ENCODE measurements at regions not wholly inside any gene's neighbourhood (a gene's known extent, or its start where the extent isn't known, plus 50 kb on each side); places are given as distances from the start of the nearest gene placed in this dataset.

GRCh38 chr7:142689439-142690120, 59.7 kb upstream of the PRSS1 start:
- Mint-ChIP-seq H3K36me3 (ENCODE audit: low read depth) (no peaks in the 10 kb centered on the region), H3K4me3 (no peak overlapping the region), H3K4me1 (ENCODE audit: low read depth) (no peaks in the 10 kb centered on the region), H3K27ac (no peak overlapping the region), H3K9me3 (no peaks in the 10 kb centered on the region), H3K27me3 (ENCODE audit: insufficient read depth) (peaks cover 6% of the 10 kb centered on the region)
- no peak for DNase-seq
- TF ChIP-seq, protein P1, sequence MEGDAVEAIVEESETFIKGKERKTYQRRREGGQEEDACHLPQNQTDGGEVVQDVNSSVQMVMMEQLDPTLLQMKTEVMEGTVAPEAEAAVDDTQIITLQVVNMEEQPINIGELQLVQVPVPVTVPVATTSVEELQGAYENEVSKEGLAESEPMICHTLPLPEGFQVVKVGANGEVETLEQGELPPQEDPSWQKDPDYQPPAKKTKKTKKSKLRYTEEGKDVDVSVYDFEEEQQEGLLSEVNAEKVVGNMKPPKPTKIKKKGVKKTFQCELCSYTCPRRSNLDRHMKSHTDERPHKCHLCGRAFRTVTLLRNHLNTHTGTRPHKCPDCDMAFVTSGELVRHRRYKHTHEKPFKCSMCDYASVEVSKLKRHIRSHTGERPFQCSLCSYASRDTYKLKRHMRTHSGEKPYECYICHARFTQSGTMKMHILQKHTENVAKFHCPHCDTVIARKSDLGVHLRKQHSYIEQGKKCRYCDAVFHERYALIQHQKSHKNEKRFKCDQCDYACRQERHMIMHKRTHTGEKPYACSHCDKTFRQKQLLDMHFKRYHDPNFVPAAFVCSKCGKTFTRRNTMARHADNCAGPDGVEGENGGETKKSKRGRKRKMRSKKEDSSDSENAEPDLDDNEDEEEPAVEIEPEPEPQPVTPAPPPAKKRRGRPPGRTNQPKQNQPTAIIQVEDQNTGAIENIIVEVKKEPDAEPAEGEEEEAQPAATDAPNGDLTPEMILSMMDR (IDR thresholded peaks at IDR 0.05): peak; percentile 49; the same call in 1 of the 2 replicates

GRCh38 chr7:142685877-142686508, 63.3 kb upstream of the PRSS1 start:
- no peak overlapping the region for H3K27ac Mint-ChIP-seq
- H3K4me3 Mint-ChIP-seq: no peak overlapping the region
- DNase-seq: no peak
- peaks cover 6% of the 10 kb centered on the region for H3K27me3 Mint-ChIP-seq (ENCODE audit: insufficient read depth)
- TF ChIP-seq, protein P1 (IDR thresholded peaks at IDR 0.05): no peak
- no peaks in the 10 kb centered on the region for H3K4me1 Mint-ChIP-seq (ENCODE audit: low read depth)
- H3K36me3 Mint-ChIP-seq (ENCODE audit: low read depth): no peaks in the 10 kb centered on the region
- H3K9me3 Mint-ChIP-seq: no peaks in the 10 kb centered on the region

- TF ChIP-seq, protein P1 (IDR thresholded peaks at IDR 0.05): no peak
- no peak overlapping the region for H3K4me3 Mint-ChIP-seq
- no peak for DNase-seq
- peaks cover 5% of the 10 kb centered on the region; the same call in 1 of the 2 replicates for H3K9me3 Mint-ChIP-seq
- no peak overlapping the region for H3K27ac Mint-ChIP-seq
- H3K4me1 Mint-ChIP-seq (ENCODE audit: low read depth): no peaks in the 10 kb centered on the region
- H3K36me3 Mint-ChIP-seq (ENCODE audit: low read depth): no peaks in the 10 kb centered on the region
- H3K27me3 Mint-ChIP-seq (ENCODE audit: insufficient read depth): peaks cover 4% of the 10 kb centered on the region; the same call in 1 of the 2 replicates
Measured at GRCh38 chr7:142681314-142682092, 67.8 kb upstream of the PRSS1 start.

- H3K27me3 Mint-ChIP-seq (ENCODE audit: insufficient read depth): peaks cover 3% of the 10 kb centered on the region; the same call in 1 of the 2 replicates
- H3K27ac Mint-ChIP-seq: no peak overlapping the region
- TF ChIP-seq, protein P1 (IDR thresholded peaks at IDR 0.05): no peak
- H3K4me1 Mint-ChIP-seq (ENCODE audit: low read depth): no peaks in the 10 kb centered on the region
- DNase-seq: no peak
- H3K36me3 Mint-ChIP-seq (ENCODE audit: low read depth): no peaks in the 10 kb centered on the region
- H3K9me3 Mint-ChIP-seq: no peaks in the 10 kb centered on the region
- no peak overlapping the region for H3K4me3 Mint-ChIP-seq
Measured at GRCh38 chr7:142671506-142671905, 77.8 kb upstream of the PRSS1 start.

- no peak overlapping the region for H3K4me3 Mint-ChIP-seq
- TF ChIP-seq, protein P1 (IDR thresholded peaks at IDR 0.05): no peak
- H3K27ac Mint-ChIP-seq: no peak overlapping the region
- H3K36me3 Mint-ChIP-seq (ENCODE audit: low read depth): no peaks in the 10 kb centered on the region
- DNase-seq: no peak
- H3K27me3 Mint-ChIP-seq (ENCODE audit: insufficient read depth): no peaks in the 10 kb centered on the region; the same call in 1 of the 2 replicates
- H3K9me3 Mint-ChIP-seq: no peaks in the 10 kb centered on the region
- no peaks in the 10 kb centered on the region for H3K4me1 Mint-ChIP-seq (ENCODE audit: low read depth)
Measured at GRCh38 chr7:142670511-142670910, 78.8 kb upstream of the PRSS1 start.
